Mesenchymal stem cell (in vitro differentiated cells and primary cell): ENCODE measurements at regions not wholly inside any gene's neighbourhood (a gene's known extent, or its start where the extent isn't known, plus 50 kb on each side); places are given as distances from the start of the nearest gene placed in this dataset.
"Not testable (repeated sequence)": the region's sequence is repeated elsewhere in the genome, so short reads cannot be mapped to it uniquely, and the experiment has no call there.

Experiments used
- DNase-seq: peaks from one replicate; pipeline ENCODE4 v3.0.0-alpha.2; 2013
- H2AFZ ChIP-seq: one replicate; pipeline ENCODE4 v1.6.1; 2013; ENCODE audit warnings: low read depth, mild to moderate bottlenecking, control low read depth, inconsistent platforms, low read length, moderate library complexity
- H2AK5ac ChIP-seq: 2 replicates; pipeline ENCODE4 v1.6.1; 2013; ENCODE audit warnings: low read length, moderate library complexity, mild to moderate bottlenecking, inconsistent platforms; ENCODE audit not compliant: severe bottlenecking
- H2BK120ac ChIP-seq: one replicate; pipeline ENCODE4 v1.6.1; 2013; ENCODE audit warnings: low read depth, mild to moderate bottlenecking, inconsistent platforms, low read length, moderate library complexity
- H2BK12ac ChIP-seq, 2 experiments: one replicate each; pipeline ENCODE4 v1.6.1; 2013; ENCODE audit warnings: inconsistent platforms in 2 of 2, low read length in 2 of 2, mild to moderate bottlenecking in 2 of 2, moderate library complexity in 2 of 2, control low read depth in 1 of 2
- H2BK15ac ChIP-seq: one replicate; pipeline ENCODE4 v1.6.1; 2013; ENCODE audit warnings: mild to moderate bottlenecking, low read depth, inconsistent platforms; ENCODE audit not compliant: poor library complexity, severe bottlenecking
- H2BK5ac ChIP-seq: 2 replicates; pipeline ENCODE4 v1.6.1; 2013; ENCODE audit warnings: low read depth, mild to moderate bottlenecking, low read length, control low read depth, inconsistent platforms; ENCODE audit not compliant: poor library complexity, severe bottlenecking
- H3K14ac ChIP-seq, 2 experiments: one replicate each; pipeline ENCODE4 v1.6.1; 2013; ENCODE audit warnings: inconsistent platforms in 2 of 2, low read length in 2 of 2, control low read depth in 1 of 2, mild to moderate bottlenecking in 1 of 2, moderate library complexity in 1 of 2
- H3K18ac ChIP-seq, 2 experiments: one replicate each; pipeline ENCODE4 v1.6.1; 2013; ENCODE audit warnings: inconsistent platforms in 2 of 2, low read length in 2 of 2, control low read depth in 1 of 2, low read depth in 1 of 2, mild to moderate bottlenecking in 1 of 2
- H3K23ac ChIP-seq, 2 experiments: one replicate each; pipeline ENCODE4 v1.6.1; 2013; ENCODE audit warnings: inconsistent platforms in 2 of 2, low read length in 2 of 2, mild to moderate bottlenecking in 2 of 2, moderate library complexity in 2 of 2, control low read depth in 1 of 2
- H3K27ac ChIP-seq: 2 replicates; pipeline ENCODE4 v1.5.1; 2013; ENCODE audit warnings: mild to moderate bottlenecking, moderate library complexity, low read length, control low read depth, inconsistent platforms; ENCODE audit not compliant: poor library complexity, severe bottlenecking
- H3K27me3 ChIP-seq, 2 experiments: 2 replicates each; pipeline versions ENCODE4 v1.6.1 to v1.7.0; 2013; ENCODE audit warnings: low read length in 2 of 2, mild to moderate bottlenecking in 2 of 2, moderate library complexity in 2 of 2, control low read depth in 1 of 2, inconsistent platforms in 1 of 2; ENCODE audit not compliant: control insufficient read depth in 1 of 2, insufficient read depth in 1 of 2
- H3K36me3 ChIP-seq, 2 experiments: 2 replicates each; pipeline versions ENCODE4 v1.6.1 to v1.7.0; 2013; ENCODE audit warnings: low read length in 2 of 2, control low read depth in 1 of 2, inconsistent platforms in 1 of 2, low read depth in 1 of 2, mild to moderate bottlenecking in 1 of 2; ENCODE audit not compliant: insufficient read depth in 2 of 2, control insufficient read depth in 1 of 2
- H3K4ac ChIP-seq, 2 experiments: one replicate each; pipeline ENCODE4 v1.6.1; 2013; ENCODE audit warnings: inconsistent platforms in 2 of 2, low read length in 2 of 2, mild to moderate bottlenecking in 2 of 2, moderate library complexity in 2 of 2, control low read depth in 1 of 2, low read depth in 1 of 2
- H3K4me1 ChIP-seq: 2 replicates; pipeline ENCODE4 v1.6.1; 2013; ENCODE audit warnings: low read depth, low read length, control low read depth; ENCODE audit not compliant: control insufficient read depth, insufficient read depth
- H3K4me2 ChIP-seq: 2 replicates; pipeline ENCODE4 v1.6.1; 2013; ENCODE audit warnings: low read length, mild to moderate bottlenecking, inconsistent platforms; ENCODE audit not compliant: poor library complexity, severe bottlenecking
- H3K4me3 ChIP-seq, 2 experiments: 2 replicates each; pipeline versions ENCODE4 v1.5.1 to v1.7.0; 2013; ENCODE audit warnings: low read length in 2 of 2, mild to moderate bottlenecking in 2 of 2, control low read depth in 1 of 2, low read depth in 1 of 2; ENCODE audit not compliant: insufficient read depth in 1 of 2
- H3K79me1 ChIP-seq: replicated peaks from 2 replicates; pipeline ENCODE4 v1.6.1; 2013; ENCODE audit warnings: mild to moderate bottlenecking, control low read depth, low read length, inconsistent platforms; ENCODE audit not compliant: poor library complexity, severe bottlenecking
- H3K9ac ChIP-seq: 2 replicates; pipeline ENCODE4 v1.7.0; 2013; ENCODE audit warnings: mild to moderate bottlenecking, low read length, moderate library complexity
- H3K9me3 ChIP-seq: 2 replicates; pipeline ENCODE4 v1.7.0; 2013; ENCODE audit warnings: mild to moderate bottlenecking, low read length; ENCODE audit not compliant: control insufficient read depth
- H4K8ac ChIP-seq: one replicate; pipeline ENCODE4 v1.6.1; 2013; ENCODE audit warnings: inconsistent platforms, mild to moderate bottlenecking, low read length, moderate library complexity
- H4K91ac ChIP-seq: one replicate; pipeline ENCODE4 v1.6.1; 2013; ENCODE audit warnings: mild to moderate bottlenecking, low read length, inconsistent platforms
- WGBS: methylation state at CpG from one replicate; pipeline ENCODE4 v1.1.7; 2013; ENCODE audit warnings: mixed read lengths; 5-methylcytosine and 5-hydroxymethylcytosine counted together

DNA sequence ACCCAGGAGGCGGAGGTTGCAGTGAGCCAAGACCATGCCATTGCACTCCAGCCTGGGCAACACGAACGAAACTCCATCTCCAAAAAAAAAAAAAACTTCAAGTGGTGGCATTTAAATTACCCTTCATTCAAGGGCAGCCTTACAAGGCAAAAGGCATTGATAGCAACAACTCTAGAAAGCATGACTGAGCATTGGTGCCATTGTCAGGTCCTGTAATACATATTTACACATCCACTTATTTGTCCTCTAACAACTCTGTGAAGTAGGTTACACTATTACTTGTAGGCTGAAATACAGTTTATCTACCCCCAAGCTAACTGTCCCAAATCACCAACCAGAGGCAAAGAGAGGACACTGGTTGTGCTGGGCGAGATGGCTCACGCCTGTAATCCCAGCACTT is 52.7 kb upstream of the LARP1 start:
- H3K4me2 ChIP-seq: no peak overlapping the region
- H3K27me3 ChIP-seq: no peaks in the 10 kb centered on the region
- H2BK120ac ChIP-seq: no peak overlapping the region
- no peak overlapping the region for H3K4me3 ChIP-seq
- no peak overlapping the region for H4K8ac ChIP-seq
- 91% methylated on average over 5 of the region's 5 CpGs for WGBS
- H3K14ac ChIP-seq: no peak overlapping the region
- H2BK12ac ChIP-seq: no peak overlapping the region
- no peak overlapping the region for H2BK5ac ChIP-seq
- no peak overlapping the region for H3K27ac ChIP-seq
- no peak overlapping the region for H2AFZ ChIP-seq
- peaks cover 4% of the 10 kb centered on the region for H3K79me1 ChIP-seq
- peaks cover 2% of the 10 kb centered on the region for H3K4me1 ChIP-seq
- H3K23ac ChIP-seq: no peak overlapping the region
- H2BK15ac ChIP-seq: no peak overlapping the region
- no peaks in the 10 kb centered on the region for H3K36me3 ChIP-seq
- no peak overlapping the region for H4K91ac ChIP-seq
- H3K9me3 ChIP-seq: no peaks in the 10 kb centered on the region
- DNase-seq: no peak
- no peak overlapping the region for H3K18ac ChIP-seq
- no peak overlapping the region for H2AK5ac ChIP-seq
- no peak overlapping the region for H3K9ac ChIP-seq
- H3K4ac ChIP-seq: no peak overlapping the region

DNA sequence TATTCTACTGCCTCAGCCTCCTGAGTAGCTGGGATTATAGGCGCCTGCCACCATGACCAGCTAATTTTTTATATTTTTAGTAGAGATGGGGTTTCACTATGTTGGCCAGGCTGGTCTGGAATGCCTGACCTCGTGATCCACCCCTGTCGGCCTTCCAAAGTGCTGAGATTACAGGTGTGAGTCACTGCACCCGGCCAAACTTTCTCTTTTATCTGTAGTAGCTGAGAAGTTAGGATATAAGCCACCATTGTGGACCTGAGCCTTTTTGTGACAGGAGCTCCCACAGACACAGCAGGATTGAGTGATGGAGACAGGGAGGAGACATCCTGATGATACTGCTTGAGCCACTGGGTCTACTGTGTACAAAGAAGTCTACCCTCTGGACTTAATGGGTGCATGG is 53.5 kb upstream of the LARP1 start:
- not testable (repeated sequence) for H3K4me3 ChIP-seq, H3K36me3 ChIP-seq, H3K79me1 ChIP-seq, H3K4me1 ChIP-seq, H3K9ac ChIP-seq, H2BK12ac ChIP-seq, H3K18ac ChIP-seq, H3K27me3 ChIP-seq, H3K9me3 ChIP-seq, H2BK5ac ChIP-seq, H4K91ac ChIP-seq, H3K27ac ChIP-seq, H4K8ac ChIP-seq, H3K23ac ChIP-seq, H2AK5ac ChIP-seq, H2BK120ac ChIP-seq, DNase-seq, H3K4me2 ChIP-seq, H3K14ac ChIP-seq, H2AFZ ChIP-seq, H2BK15ac ChIP-seq
- 79% methylated on average over 4 of the region's 4 CpGs for WGBS
- H3K4ac ChIP-seq: peak overlapping the region in 1 of 2 experiments; percentile 28

DNA sequence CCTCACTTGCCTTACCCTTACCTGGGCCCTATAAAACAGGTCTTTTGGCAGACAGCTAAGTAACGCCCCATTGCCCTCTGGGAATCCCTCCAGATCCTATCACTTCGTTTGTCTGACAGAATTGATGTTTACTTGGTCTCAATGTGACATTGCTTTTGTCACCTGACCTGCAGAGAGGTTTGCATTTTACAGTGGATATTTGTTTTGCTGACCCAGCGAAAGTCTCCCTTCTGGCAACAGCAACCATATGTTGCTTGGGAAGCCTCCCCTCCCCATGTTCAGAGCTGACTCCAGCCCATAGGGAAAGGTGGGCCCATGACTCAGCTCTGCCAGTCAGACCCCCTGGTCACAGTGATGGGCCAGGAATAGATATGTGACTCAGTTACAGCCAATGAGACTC is 54.0 kb upstream of the LARP1 start:
- Histone ChIP-seq H3K4me3 (no peak overlapping the region), H3K36me3 (no peaks in the 10 kb centered on the region), H2BK15ac (no peak overlapping the region), H2AK5ac (no peak overlapping the region), H3K27ac (no peak overlapping the region), H2BK12ac (no peak overlapping the region), H3K18ac (peak overlapping the region in 1 of 2 experiments; percentile 11), H3K79me1 (peaks cover 4% of the 10 kb centered on the region), H3K23ac (no peak overlapping the region), H3K4me2 (no peak overlapping the region), H3K14ac (no peak overlapping the region), H3K9me3 (no peaks in the 10 kb centered on the region), H3K4me1 (peaks cover 2% of the 10 kb centered on the region), H3K4ac (no peak overlapping the region), H3K9ac (no peak overlapping the region), H2BK120ac (no peak overlapping the region), H4K91ac (no peak overlapping the region), H3K27me3 (no peaks in the 10 kb centered on the region), H2BK5ac (no peak overlapping the region), H4K8ac (peak overlapping the region; percentile 64), H2AFZ (no peak overlapping the region)
- DNase-seq: no peak
- 37% methylated on average over 3 of the region's 3 CpGs for WGBS

DNA sequence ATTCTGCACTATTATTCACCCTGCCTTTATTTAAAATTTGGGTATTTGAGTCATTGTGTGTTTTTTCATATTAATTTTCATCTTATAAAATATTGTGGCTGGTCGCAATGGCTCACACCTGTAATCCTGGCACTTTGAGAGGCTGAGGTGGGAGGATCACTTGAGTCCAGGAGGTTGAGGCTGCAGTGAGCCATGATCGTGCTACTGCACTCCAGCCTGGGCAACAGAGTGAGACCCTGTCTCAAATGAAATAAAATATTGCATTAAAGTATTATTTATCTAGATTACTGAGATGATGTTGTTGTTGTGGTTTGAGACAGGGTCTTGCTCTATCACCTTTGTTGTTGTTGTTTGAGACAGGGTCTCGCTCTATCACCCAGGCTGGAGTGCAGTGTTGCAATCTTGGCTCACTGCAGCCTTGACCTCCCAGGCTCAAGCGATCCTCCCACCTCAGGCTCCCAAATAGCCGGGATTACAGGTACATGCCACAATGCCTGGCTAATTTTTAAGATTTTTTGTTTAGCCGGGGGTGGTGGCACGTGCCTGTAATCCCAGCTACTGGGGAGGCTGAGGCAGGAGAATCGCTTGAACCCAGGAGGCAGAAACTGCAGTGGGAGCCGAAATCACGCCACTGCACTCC is 54.8 kb upstream of the LARP1 start:
- H3K23ac ChIP-seq, H2BK120ac ChIP-seq, H2BK15ac ChIP-seq, H3K14ac ChIP-seq, H2AFZ ChIP-seq, H3K4ac ChIP-seq, H3K4me1 ChIP-seq, H2BK5ac ChIP-seq, H4K8ac ChIP-seq, H3K18ac ChIP-seq, H2BK12ac ChIP-seq, H3K27ac ChIP-seq, H3K4me2 ChIP-seq, H2AK5ac ChIP-seq, H3K4me3 ChIP-seq, DNase-seq, H3K9ac ChIP-seq, H4K91ac ChIP-seq, H3K79me1 ChIP-seq, H3K27me3 ChIP-seq, H3K9me3 ChIP-seq, H3K36me3 ChIP-seq: not testable (repeated sequence)
- 96% methylated on average over 6 of the region's 10 CpGs for WGBS
